ENCODE measurements at regions not wholly inside any gene's neighbourhood (a gene's known extent, or its start where the extent isn't known, plus 50 kb on each side); places are given as distances from the start of the nearest gene placed in this dataset.

DNA sequence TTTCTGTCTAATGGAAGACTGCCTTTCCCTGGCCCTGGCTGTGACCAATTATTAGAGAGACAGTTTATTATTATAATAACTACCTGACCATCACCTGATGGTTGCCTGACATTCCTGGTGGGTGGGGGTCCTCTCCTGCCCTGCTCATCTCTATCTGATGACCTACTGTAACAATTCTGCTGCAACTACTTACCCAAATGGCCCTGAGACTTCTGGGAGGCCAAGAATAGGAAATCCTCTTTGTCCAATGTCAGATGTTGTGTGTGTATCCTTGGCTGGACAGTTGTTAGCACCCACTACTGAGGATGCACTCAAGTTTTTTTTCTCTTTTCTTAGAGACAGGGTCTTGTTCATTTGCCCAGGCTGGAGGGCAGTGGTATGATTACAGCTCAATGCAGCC, 110.3 kb downstream of the DDX1 start:
- no peak for TF ChIP-seq TAF1 (IDR thresholded peaks at IDR 0.05; ENCODE audit: borderline replicate concordance, low read depth, low read length)
- no peak for TF ChIP-seq POLR2AphosphoS5 (IDR thresholded peaks at IDR 0.05; ENCODE audit: low read depth, low read length)

Data from GM12892 (cell line).